AG09319 (cell line): ENCODE measurements at regions not wholly inside any gene's neighbourhood (a gene's known extent, or its start where the extent isn't known, plus 50 kb on each side); places are given as distances from the start of the nearest gene placed in this dataset.

ENCODE experiments used
- DNase-seq: peaks from one replicate; pipeline ENCODE4 v3.0.0-alpha.2; 2010; ENCODE audit warnings: low read depth; ENCODE audit errors: extremely low read depth
- CTCF ChIP-seq: IDR thresholded peaks from 2 replicates; pipeline ENCODE4 v1.5.1; 2011; ENCODE audit warnings: low read depth, mild to moderate bottlenecking, inconsistent platforms, low read length, moderate library complexity

GRCh38 chr3:519026-519425, 322.5 kb downstream of the CHL1 start:
- no peak for DNase-seq
- no peak for TF ChIP-seq CTCF

GRCh38 chr3:522888-523287, 326.3 kb downstream of the CHL1 start:
- no peak for DNase-seq
- TF ChIP-seq CTCF = no peak

GRCh38 chr3:525415-525814, 328.9 kb downstream of the CHL1 start:
- no peak for TF ChIP-seq CTCF
- DNase-seq = no peak

- DNase-seq = no peak
- no peak for TF ChIP-seq CTCF
Measured at GRCh38 chr3:535566-536416, 339.2 kb downstream of the CHL1 start.

GRCh38 chr3:536417-536813, 339.9 kb downstream of the CHL1 start:
- TF ChIP-seq CTCF = no peak
- no peak for DNase-seq

GRCh38 chr3:541062-541801, 344.7 kb downstream of the CHL1 start:
- no peak for DNase-seq
- no peak for TF ChIP-seq CTCF

GRCh38 chr3:542021-542420, 345.5 kb downstream of the CHL1 start:
- no peak for DNase-seq
- no peak for TF ChIP-seq CTCF
